Fibroblast of lung (primary cell): ENCODE measurements at regions not wholly inside any gene's neighbourhood (a gene's known extent, or its start where the extent isn't known, plus 50 kb on each side); places are given as distances from the start of the nearest gene placed in this dataset.

Source experiments
- CTCF ChIP-seq, 2 donors: IDR thresholded peaks in 1 of 2; conservative IDR thresholded peaks in 1 of 2; 1 replicate in 1 of 2; 2 replicates in 1 of 2; pipeline ENCODE4 v1.5.1; 2011 to 2012; ENCODE audit warnings: low read length in 2 of 2, control low read depth in 1 of 2, inconsistent platforms in 1 of 2, low read depth in 1 of 2, mild to moderate bottlenecking in 1 of 2
- EZH2 ChIP-seq: IDR thresholded peaks from 2 replicates; pipeline ENCODE4 v1.5.1; 2012; ENCODE audit warnings: low read length, control low read depth, mild to moderate bottlenecking; ENCODE audit errors: missing control alignments

GRCh38 chr15:93664213-93664956 is 567.0 kb upstream of the MCTP2 start:
- TF ChIP-seq EZH2: no peak
- no peak for TF ChIP-seq CTCF (conservative IDR thresholded peaks at IDR 0.05 in 1 of 2, IDR thresholded peaks at IDR 0.05 in 1 of 2; ENCODE audit: low read depth in 1 of 2, low read length in 2 of 2)
